AG04450 (cell line): ENCODE measurements at regions not wholly inside any gene's neighbourhood (a gene's known extent, or its start where the extent isn't known, plus 50 kb on each side); places are given as distances from the start of the nearest gene placed in this dataset.

Experiments used
- CTCF ChIA-PET: fragments of 300-600, 350-600 bp; formaldehyde crosslinking; extraction: SDS; loops from one replicate; lab custom pipeline; 2022; ENCODE audit warnings: antibody characterized with exemption, inconsistent platforms; lab: Charles Lee
- POLR2A ChIA-PET: fragments of 350-600 bp; formaldehyde crosslinking; extraction: SDS; loops from one replicate; lab custom pipeline; 2021; ENCODE audit warnings: antibody characterized with exemption, inconsistent platforms; lab: Yijun Ruan, JAX
- DNase-seq: peaks from one replicate; pipeline ENCODE4 v3.0.0-alpha.2; 2011; ENCODE audit warnings: low read depth, low spot score
- H3K27ac ChIP-seq: one replicate; pipeline ENCODE4 v1.5.1; 2012; ENCODE audit warnings: low read depth, low read length, control low read depth
- H3K27me3 ChIP-seq: one replicate; pipeline ENCODE4 v1.6.0; 2012; ENCODE audit warnings: low read length; ENCODE audit not compliant: control insufficient read depth, insufficient read depth
- H3K4me3 ChIP-seq: 2 replicates; pipeline ENCODE4 v1.5.1; 2011; ENCODE audit warnings: mild to moderate bottlenecking, low read depth, low read length, control low read depth
- H3K9me3 ChIP-seq: 2 replicates; pipeline ENCODE4 v1.5.1; 2012; ENCODE audit warnings: low read length; ENCODE audit not compliant: control insufficient read depth, insufficient read depth
- CTCF ChIP-seq: IDR thresholded peaks from 2 replicates; pipeline ENCODE4 v1.5.1; 2011; ENCODE audit warnings: low read depth, low read length, control low read depth, inconsistent platforms

GRCh38 chr2:94939349-94939748 lies 68.1 kb downstream of the TEKT4 start:
- Histone ChIP-seq H3K27ac (no peak overlapping the region), H3K27me3 (no peaks in the 10 kb centered on the region), H3K9me3 (no peaks in the 10 kb centered on the region; the same call in 1 of the 2 replicates), H3K4me3 (no peak overlapping the region)
- TF ChIP-seq CTCF = no peak
- DNase-seq = no peak
- POLR2A ChIA-PET = no interaction called here
- CTCF ChIA-PET = no interaction called here

- no peak for DNase-seq
- Histone ChIP-seq H3K27me3 (no peaks in the 10 kb centered on the region), H3K4me3 (no peak overlapping the region), H3K9me3 (no peaks in the 10 kb centered on the region; the same call in 1 of the 2 replicates), H3K27ac (no peak overlapping the region)
- TF ChIP-seq CTCF = no peak
- CTCF ChIA-PET = no interaction called here
- POLR2A ChIA-PET = no interaction called here
These were observed 76.1 kb downstream of the TEKT4 start for GRCh38 chr2:94947097-94948016.

- TF ChIP-seq CTCF = no peak
- no peak overlapping the region for H3K4me3 ChIP-seq
These were observed 69.8 kb upstream of the MAL start for GRCh38 chr2:94955702-94956101.

GRCh38 chr2:94956797-94957391 lies 68.6 kb upstream of the MAL start:
- DNase-seq = no peak
- Histone ChIP-seq H3K9me3 (no peaks in the 10 kb centered on the region), H3K27me3 (no peaks in the 10 kb centered on the region), H3K27ac (no peak overlapping the region), H3K4me3 (no peak overlapping the region)
- POLR2A ChIA-PET = interaction anchor here (0.5 kb wide), 1 partner anchor 159 kb away, joined by 6 read pairs; no protein-coding TSS in a partner anchor
- CTCF ChIA-PET = interaction anchor here (0.6 to 1.8 kb wide), 17 partner anchors 8 to 672 kb away, joined by 3 to 12 read pairs (median 5); no protein-coding TSS in a partner anchor
- peak; percentile 89 for TF ChIP-seq CTCF

More at GRCh38 chr2:94955702-94956101, 69.8 kb upstream of the MAL start:
- Histone ChIP-seq H3K27ac (no peak overlapping the region), H3K27me3 (no peaks in the 10 kb centered on the region), H3K9me3 (no peaks in the 10 kb centered on the region)
- ChIA-PET CTCF (interaction anchor here (0.6 to 1.5 kb wide), 5 partner anchors 18 to 683 kb away, joined by 3 to 8 read pairs (median 4); no protein-coding TSS in a partner anchor), POLR2A (no interaction called here)
- no peak for DNase-seq
